Fibroblast of peridontal ligament (primary cell): ENCODE measurements at regions not wholly inside any gene's neighbourhood (a gene's known extent, or its start where the extent isn't known, plus 50 kb on each side); places are given as distances from the start of the nearest gene placed in this dataset.

ENCODE experiments used
- DNase-seq: peaks from one replicate; pipeline ENCODE4 v3.0.0-alpha.2; 2010; ENCODE audit errors: extremely low read depth

GRCh38 chr4:19791422-19792123 lies 460.1 kb upstream of the SLIT2 start:
- DNase-seq: no peak

- DNase-seq: no peak
Measured at GRCh38 chr4:19786616-19787015, 465.1 kb upstream of the SLIT2 start.

- no peak for DNase-seq
Measured at GRCh38 chr4:19783667-19784223, 468.0 kb upstream of the SLIT2 start.

- no peak for DNase-seq
Measured at GRCh38 chr4:19780871-19781270, 470.8 kb upstream of the SLIT2 start.

GRCh38 chr4:19776929-19777328 lies 474.8 kb upstream of the SLIT2 start:
- peak; percentile 43 for DNase-seq

GRCh38 chr4:19776021-19776459 lies 475.7 kb upstream of the SLIT2 start:
- peak; percentile 62 for DNase-seq

- DNase-seq: peak; percentile 41
Measured at GRCh38 chr4:19774690-19775256, 476.9 kb upstream of the SLIT2 start.

- DNase-seq: no peak
Measured at GRCh38 chr4:19772581-19772980, 479.1 kb upstream of the SLIT2 start.

GRCh38 chr4:19756661-19757060 lies 495.0 kb upstream of the SLIT2 start:
- DNase-seq: no peak

GRCh38 chr4:19752599-19752998 lies 499.1 kb upstream of the SLIT2 start:
- DNase-seq: no peak

- DNase-seq: peak; percentile 98
Measured at GRCh38 chr4:19748519-19749479, 502.9 kb upstream of the SLIT2 start.

- DNase-seq: no peak
Measured at GRCh38 chr4:19746377-19746776, 505.3 kb upstream of the SLIT2 start.

GRCh38 chr4:19743115-19743638 lies 508.5 kb upstream of the SLIT2 start:
- no peak for DNase-seq

GRCh38 chr4:19739101-19739651 lies 512.5 kb upstream of the SLIT2 start:
- DNase-seq: peak; percentile 89

- no peak for DNase-seq
Measured at GRCh38 chr4:19736968-19737756, 514.5 kb upstream of the SLIT2 start.

GRCh38 chr4:19735012-19735411 lies 516.7 kb upstream of the SLIT2 start:
- peak; percentile 55 for DNase-seq

GRCh38 chr4:19729886-19730651 lies 521.6 kb upstream of the SLIT2 start:
- peak; percentile 56 for DNase-seq

- DNase-seq: peak; percentile 60
Measured at GRCh38 chr4:19728773-19729172, 522.9 kb upstream of the SLIT2 start.

GRCh38 chr4:19727141-19727540 lies 524.6 kb upstream of the SLIT2 start:
- DNase-seq: no peak

GRCh38 chr4:19725130-19725529 lies 526.6 kb upstream of the SLIT2 start:
- no peak for DNase-seq
